B cell (primary cell): ENCODE measurements at regions not wholly inside any gene's neighbourhood (a gene's known extent, or its start where the extent isn't known, plus 50 kb on each side); places are given as distances from the start of the nearest gene placed in this dataset.

ENCODE experiments used
- ATAC-seq: fragments of 200-7000 bp; cut with Tn5 transposase; one replicate; pipeline ENCODE4 v1.10.0; 2021; ENCODE audit warnings: low read depth, mild to moderate bottlenecking, moderate number of reproducible peaks, moderate library complexity
- CTCF ChIA-PET: fragments of 350-600 bp; sonication (Branson Sonifier 250); formaldehyde crosslinking; loops from one replicate; lab custom pipeline; 2021; ENCODE audit warnings: antibody characterized with exemption, inconsistent platforms; lab: Charles Lee
- POLR2A ChIA-PET: fragments of 350-600 bp; sonication (Branson Sonifier 250); formaldehyde crosslinking; loops from one replicate; lab custom pipeline; 2021; ENCODE audit warnings: antibody characterized with exemption; lab: Charles Lee
- DNase-seq: peaks from one replicate; pipeline ENCODE4 v3.0.0; 2013
- H2AFZ ChIP-seq: 2 replicates; pipeline ENCODE4 v1.6.1; 2012; ENCODE audit warnings: mild to moderate bottlenecking, low read depth, low read length; ENCODE audit not compliant: insufficient read depth, poor library complexity, severe bottlenecking
- H3K27ac ChIP-seq, 2 donors: 1 replicate in 1 of 2; 2 replicates in 1 of 2; pipeline ENCODE4 v1.5.1; 2012 to 2013; ENCODE audit warnings: low read length in 2 of 2, mild to moderate bottlenecking in 2 of 2, moderate library complexity in 1 of 2
- H3K27me3 ChIP-seq, 4 experiments: fragments of 200-600 bp in 1 of 4; sonication (generic) in 1 of 4; replicated peaks in 1 of 4; 1 replicate in 2 of 4; 2 replicates in 2 of 4; pipeline versions ENCODE4 v1.6.1 to v1.7.0; 2013 to 2016; ENCODE audit warnings: low read length in 3 of 4, mild to moderate bottlenecking in 2 of 4, mixed read lengths in 1 of 4, moderate library complexity in 1 of 4; ENCODE audit not compliant: insufficient read depth in 4 of 4, control insufficient read depth in 3 of 4; ENCODE audit errors: control extremely low read depth in 1 of 4
- H3K36me3 ChIP-seq, 2 experiments: replicated peaks in 1 of 2; 1 replicate in 1 of 2; 2 replicates in 1 of 2; pipeline versions ENCODE4 v1.6.1 to v1.7.1; 2013; ENCODE audit warnings: low read length in 1 of 2; ENCODE audit not compliant: insufficient read depth in 2 of 2, control insufficient read depth in 1 of 2; ENCODE audit errors: control extremely low read depth in 1 of 2, extremely low read depth in 1 of 2
- H3K4me1 ChIP-seq, 2 donors: fragments of 200-600 bp in 1 of 2; sonication (generic) in 1 of 2; 1 replicate in 1 of 2; 2 replicates in 1 of 2; pipeline versions ENCODE4 v1.5.1 to v1.6.1; 2013 to 2017; ENCODE audit warnings: low read length in 2 of 2; ENCODE audit not compliant: control insufficient read depth in 2 of 2, insufficient read depth in 2 of 2
- H3K4me2 ChIP-seq: replicated peaks from 2 replicates; pipeline ENCODE3; 2012; ENCODE audit warnings: mild to moderate bottlenecking, low read depth, low read length; ENCODE audit not compliant: poor library complexity, severe bottlenecking
- H3K4me3 ChIP-seq, 5 experiments: fragments of 200-600 bp in 1 of 5; sonication (generic) in 1 of 5; 1 replicate in 3 of 5; 2 replicates in 2 of 5; pipeline versions ENCODE4 v1.5.1 to v1.7.0; 2011 to 2016; ENCODE audit warnings: low read length in 4 of 5, mild to moderate bottlenecking in 4 of 5, low read depth in 2 of 5, control low read depth in 1 of 5, moderate library complexity in 1 of 5; ENCODE audit not compliant: insufficient read depth in 1 of 5; ENCODE audit errors: control extremely low read depth in 1 of 5, extremely low read depth in 1 of 5
- H3K79me2 ChIP-seq: fragments of 200-600 bp; sonication (generic); one replicate; pipeline ENCODE4 v1.6.0; 2016; ENCODE audit warnings: low read length; ENCODE audit not compliant: control insufficient read depth, insufficient read depth
- H3K9ac ChIP-seq: fragments of 200-600 bp; sonication (generic); 2 replicates; pipeline ENCODE4 v1.6.1; 2017; ENCODE audit warnings: mild to moderate bottlenecking, low read length, moderate library complexity
- H3K9me3 ChIP-seq, 3 donors: one replicate each; pipeline versions ENCODE4 v1.6.1 to v1.7.1; 2013; ENCODE audit warnings: low read length in 2 of 3; ENCODE audit not compliant: control insufficient read depth in 2 of 3, insufficient read depth in 1 of 3; ENCODE audit errors: control extremely low read depth in 1 of 3
- H4K20me1 ChIP-seq: 2 replicates; pipeline ENCODE4 v1.6.0; 2012; ENCODE audit warnings: mild to moderate bottlenecking, low read length; ENCODE audit not compliant: insufficient read depth, control insufficient read depth, poor library complexity, severe bottlenecking
- H3K27ac Mint-ChIP-seq: one replicate; pipeline ENCODE4 v1.8.0; 2021; ENCODE audit warnings: mixed read lengths
- H3K27me3 Mint-ChIP-seq: one replicate; pipeline ENCODE4 v1.8.0; 2021; ENCODE audit warnings: mixed read lengths
- H3K4me1 Mint-ChIP-seq: one replicate; pipeline ENCODE4 v1.8.0; 2021; ENCODE audit warnings: mixed read lengths
- H3K4me3 Mint-ChIP-seq: one replicate; pipeline ENCODE4 v1.8.0; 2021; ENCODE audit warnings: mixed read lengths
- H3K9me3 Mint-ChIP-seq: one replicate; pipeline ENCODE4 v1.8.0; 2022; ENCODE audit warnings: mixed read lengths; ENCODE audit not compliant: insufficient read depth
- CTCF ChIP-seq: fragments of 200-600 bp; IDR thresholded peaks from one replicate; pipeline ENCODE4 v1.8.0; 2022; ENCODE audit warnings: antibody characterized with exemption, mild to moderate bottlenecking
- EZH2 ChIP-seq: IDR thresholded peaks from 2 replicates; pipeline ENCODE4 v1.6.1; 2012; ENCODE audit warnings: borderline replicate concordance, low read depth, mild to moderate bottlenecking, moderate library complexity, low read length; ENCODE audit not compliant: insufficient read depth, poor library complexity, severe bottlenecking
- WGBS: methylation state at CpG from one replicate; pipeline ENCODE4 v1.1.5; 2013; ENCODE audit warnings: missing lambda C conversion rate; ENCODE audit not compliant: insufficient coverage; 5-methylcytosine and 5-hydroxymethylcytosine counted together
- intact Hi-C: fragments of 100-400 bp; cut with micrococcal nuclease; formaldehyde crosslinking; loops from one replicate; pipeline ENCODE4 v1.10.0; 2022

GRCh38 chr19:30665449-30665848, 293.3 kb downstream of the ZNF536 start:
- intact Hi-C loops = no loop called here
- ChIA-PET POLR2A (no interaction called here), CTCF (interaction anchor here (1.4 kb wide), 3 partner anchors 13 to 18 kb away, joined by 3 to 8 read pairs (median 3); no protein-coding TSS in a partner anchor)
- H3K4me1 Mint-ChIP-seq = no peaks in the 10 kb centered on the region
- TF ChIP-seq EZH2 (no peak), CTCF (no peak)
- H3K4me1 ChIP-seq = no peaks in the 10 kb centered on the region
- H3K4me3 Mint-ChIP-seq = no peak overlapping the region
- no peak overlapping the region for H3K4me2 ChIP-seq
- ATAC-seq = no peak
- H3K9me3 Mint-ChIP-seq = no peaks in the 10 kb centered on the region
- H3K79me2 ChIP-seq = no peaks in the 10 kb centered on the region
- no peaks in the 10 kb centered on the region for H4K20me1 ChIP-seq
- 72% methylated on average over 3 of the region's 3 CpGs for WGBS
- H3K27ac Mint-ChIP-seq = no peak overlapping the region
- H3K27ac ChIP-seq = no peak overlapping the region
- H2AFZ ChIP-seq = no peak overlapping the region
- peaks cover 0 to 30% (median 0%) of the 10 kb centered on the region in 4 experiments for H3K27me3 ChIP-seq
- peaks cover 0 to 5% (median 0%) of the 10 kb centered on the region in 3 donors for H3K9me3 ChIP-seq
- no peak overlapping the region for H3K4me3 ChIP-seq
- H3K27me3 Mint-ChIP-seq = peaks cover 4% of the 10 kb centered on the region
- H3K9ac ChIP-seq = no peak overlapping the region
- DNase-seq = no peak
- H3K36me3 ChIP-seq = no peaks in the 10 kb centered on the region

GRCh38 chr19:30663611-30664174, 291.5 kb downstream of the ZNF536 start:
- Histone ChIP-seq H3K4me3 (no peak overlapping the region), H3K4me1 (no peaks in the 10 kb centered on the region), H3K27ac (no peak overlapping the region), H3K36me3 (no peaks in the 10 kb centered on the region), H3K4me2 (no peak overlapping the region), H3K27me3 (peaks cover 0 to 19% (median 0%) of the 10 kb centered on the region in 4 experiments), H2AFZ (no peak overlapping the region), H4K20me1 (no peaks in the 10 kb centered on the region), H3K79me2 (no peaks in the 10 kb centered on the region), H3K9ac (no peak overlapping the region), H3K9me3 (peaks cover 0 to 1% (median 0%) of the 10 kb centered on the region in 3 donors)
- no peak for DNase-seq
- no peak overlapping the region for H3K4me3 Mint-ChIP-seq
- peaks cover 4% of the 10 kb centered on the region for H3K27me3 Mint-ChIP-seq
- TF ChIP-seq CTCF = no peak
- no peak for TF ChIP-seq EZH2
- no peaks in the 10 kb centered on the region for H3K4me1 Mint-ChIP-seq
- intact Hi-C loops = no loop called here
- no CpG with 5 or more reads among the region's 2 CpGs for WGBS
- peaks cover 3% of the 10 kb centered on the region for H3K9me3 Mint-ChIP-seq
- CTCF ChIA-PET = no interaction called here
- ATAC-seq = no peak
- POLR2A ChIA-PET = no interaction called here
- no peak overlapping the region for H3K27ac Mint-ChIP-seq
